GM12878 (cell line): ENCODE measurements at regions not wholly inside any gene's neighbourhood (a gene's known extent, or its start where the extent isn't known, plus 50 kb on each side); places are given as distances from the start of the nearest gene placed in this dataset.

ENCODE experiments used
- ATAC-seq: fragments of 200-7000 bp; cut with Tn5 transposase; 3 replicates; pipeline ENCODE4 v1.9.1; 2020; ENCODE audit warnings: mild to moderate bottlenecking, moderate library complexity
- BruUV-seq: library from RNA; stranded (reverse); fragments of 400-500 nt; replicated peaks from 2 replicates; lab custom pipeline; 2021; lab: Mats Ljungman, UMichigan
- CTCF ChIA-PET: fragments of 300-600 bp; sonication (Branson Sonifier 250); formaldehyde crosslinking; extraction: SDS; loops from one replicate; lab custom pipeline; 2021; ENCODE audit warnings: inconsistent platforms; lab: Yijun Ruan, JAX
- POLR2A ChIA-PET: fragments of 350-600 bp; formaldehyde crosslinking; extraction: SDS; loops from one replicate; lab custom pipeline; 2021; ENCODE audit warnings: inconsistent platforms; lab: Charles Lee
- RAD21 ChIA-PET: fragments of 300-600 bp; sonication (Branson Sonifier 250); formaldehyde crosslinking; loops from one replicate; lab custom pipeline; 2023; ENCODE audit warnings: antibody characterized with exemption; ENCODE audit not compliant: unreplicated experiment; lab: Charles Lee
- SMC1A ChIA-PET: fragments of 300-600 bp; sonication (Branson Sonifier 250); formaldehyde crosslinking; loops from one replicate; lab custom pipeline; 2023; ENCODE audit not compliant: unreplicated experiment, uncharacterized antibody; lab: Charles Lee
- DNase-seq: peaks from one replicate; pipeline ENCODE4 v3.0.0-alpha.2; 2011; ENCODE audit warnings: low read depth, low spot score
- FAIRE-seq: peaks from 3 replicates; lab custom pipeline; 2011; peaks lifted over from hg19 to GRCh38; lab: Jason Lieb, UNC
- H2AFZ ChIP-seq: 2 replicates; pipeline ENCODE4 v1.6.0; 2011; ENCODE audit warnings: low read depth, low read length, control low read depth; ENCODE audit not compliant: control insufficient read depth
- H3K27ac ChIP-seq: 2 replicates; pipeline ENCODE4 v1.5.1; 2011; ENCODE audit warnings: control low read depth; ENCODE audit not compliant: control insufficient read depth, insufficient read depth
- H3K27me3 ChIP-seq, 2 experiments: replicated peaks in 1 of 2; 2 replicates each; pipeline versions ENCODE4 v1.6.0 to v1.6.1; 2011; ENCODE audit warnings: low read length in 1 of 2; ENCODE audit not compliant: control insufficient read depth in 2 of 2, insufficient read depth in 2 of 2
- H3K36me3 ChIP-seq, 2 experiments: 2 replicates each; pipeline ENCODE4 v1.5.1; 2011; ENCODE audit warnings: low read length in 1 of 2; ENCODE audit not compliant: control insufficient read depth in 2 of 2, insufficient read depth in 2 of 2
- H3K4me1 ChIP-seq: 2 replicates; pipeline ENCODE4 v1.6.1; 2011; ENCODE audit warnings: mild to moderate bottlenecking, low read length, moderate library complexity, mixed read lengths; ENCODE audit not compliant: control insufficient read depth, insufficient read depth
- H3K4me2 ChIP-seq: 2 replicates; pipeline ENCODE4 v1.6.0; 2011; ENCODE audit warnings: control low read depth; ENCODE audit not compliant: control insufficient read depth, insufficient read depth
- H3K4me3 ChIP-seq: fragments of 200-600 bp; sonication (generic); 2 replicates; pipeline ENCODE4 v1.5.1; 2016
- H3K79me2 ChIP-seq: 2 replicates; pipeline ENCODE4 v1.6.0; 2011; ENCODE audit warnings: low read length; ENCODE audit not compliant: control insufficient read depth, insufficient read depth
- H3K9ac ChIP-seq: 2 replicates; pipeline ENCODE4 v1.8.0; 2011; ENCODE audit warnings: low read length, control low read depth, mixed read lengths; ENCODE audit not compliant: control insufficient read depth, insufficient read depth
- H3K9me3 ChIP-seq: replicated peaks from 3 replicates; pipeline ENCODE4 v1.5.1; 2011; ENCODE audit warnings: mild to moderate bottlenecking, low read length; ENCODE audit not compliant: control insufficient read depth, insufficient read depth
- H4K20me1 ChIP-seq: 2 replicates; pipeline ENCODE4 v1.6.0; 2011; ENCODE audit not compliant: control insufficient read depth, insufficient read depth
- BRCA1 ChIP-seq: IDR thresholded peaks from 2 replicates; pipeline ENCODE4 v1.6.1; 2011; ENCODE audit warnings: low read depth, low read length, improper control_type of control experiment
- NBN ChIP-seq: fragments of 450-650 bp; IDR thresholded peaks from 2 replicates; pipeline ENCODE4 v1.6.1; 2016
- PAX8 ChIP-seq: fragments of 450-650 bp; IDR thresholded peaks from 2 replicates; pipeline ENCODE4 v1.6.1; 2017; ENCODE audit warnings: mild to moderate bottlenecking, moderate library complexity
- PKNOX1 ChIP-seq: fragments of 450-650 bp; IDR thresholded peaks from 2 replicates; pipeline ENCODE4 v1.6.1; 2016; ENCODE audit warnings: mild to moderate bottlenecking
- RELB ChIP-seq: fragments of 450-650 bp; IDR thresholded peaks from 2 replicates; pipeline ENCODE4 v1.6.1; 2017; ENCODE audit warnings: low read depth, mild to moderate bottlenecking, moderate library complexity
- RFX5 ChIP-seq: IDR thresholded peaks from 2 replicates; pipeline ENCODE4 v1.6.1; 2011; ENCODE audit warnings: low read depth, low read length, improper control_type of control experiment
- SIX5 ChIP-seq: IDR thresholded peaks from 2 replicates; pipeline ENCODE4 v1.6.1; 2011; ENCODE audit warnings: mild to moderate bottlenecking, low read depth, low read length, moderate library complexity; ENCODE audit not compliant: severe bottlenecking
- SREBF2 ChIP-seq: IDR thresholded peaks from 2 replicates; pipeline ENCODE4 v1.6.1; 2012; ENCODE audit warnings: mild to moderate bottlenecking, low read length
- SRF ChIP-seq, 2 experiments: IDR thresholded peaks; 2 replicates each; pipeline ENCODE4 v1.6.1; 2011; ENCODE audit warnings: low read depth in 2 of 2, low read length in 2 of 2, mild to moderate bottlenecking in 1 of 2, moderate library complexity in 1 of 2
- SUZ12 ChIP-seq: fragments of 200-600 bp; sonication (generic); IDR thresholded peaks from one replicate; pipeline ENCODE4 v1.6.1; 2018; ENCODE audit warnings: antibody characterized with exemption, mild to moderate bottlenecking; ENCODE audit not compliant: unreplicated experiment
- WGBS: methylation state at CpG from one replicate; pipeline ENCODE4 v1.1.6; 2016; ENCODE audit warnings: low lambda C conversion rate; ENCODE audit not compliant: insufficient replicate concordance, insufficient coverage; ENCODE audit errors: missing lambda C conversion rate; 5-methylcytosine and 5-hydroxymethylcytosine counted together
- in situ Hi-C: fragments of 300-500 bp; cut with MboI; formaldehyde crosslinking; loops from 9 replicates; pipeline ENCODE4 v1.14.3; 2018; ENCODE audit warnings: mixed read lengths
- intact Hi-C: fragments of 100-400 bp; cut with micrococcal nuclease; formaldehyde crosslinking; loops from one replicate; pipeline ENCODE4 v1.14.2; 2022; ENCODE audit not compliant: unreplicated experiment
- TF ChIP-seq, protein P1 (sequence below): fragments of 450-650 bp; IDR thresholded peaks from 2 replicates; pipeline ENCODE4 v1.6.1; 2018; ENCODE audit warnings: mild to moderate bottlenecking, low read depth, moderate library complexity; ENCODE audit not compliant: partially characterized antibody

- BruUV-seq = no TSS peak
- H2AFZ ChIP-seq = no peak overlapping the region
- FAIRE-seq = no peak
Measured at GRCh38 chr6:8705435-8706020, 270.2 kb upstream of the SLC35B3 start.

More at GRCh38 chr6:8705435-8706020, 270.2 kb upstream of the SLC35B3 start:
- RAD21 ChIA-PET = interaction anchor here (1.3 kb wide), 1 partner anchor 1724 kb away, joined by 3 read pairs; no protein-coding TSS in a partner anchor
- H3K79me2 ChIP-seq = no peaks in the 10 kb centered on the region
- TF ChIP-seq NBN (no peak), BRCA1 (no peak), SIX5 (no peak), PKNOX1 (no peak), PAX8 (no peak), RFX5 (no peak), SREBF2 (no peak), SRF (IDR thresholded peaks at IDR 0.05; ENCODE audit: low read depth in 2 of 2, low read length in 2 of 2) (no peak), SUZ12 (no peak), RELB (no peak)
- TF ChIP-seq, protein P1, sequence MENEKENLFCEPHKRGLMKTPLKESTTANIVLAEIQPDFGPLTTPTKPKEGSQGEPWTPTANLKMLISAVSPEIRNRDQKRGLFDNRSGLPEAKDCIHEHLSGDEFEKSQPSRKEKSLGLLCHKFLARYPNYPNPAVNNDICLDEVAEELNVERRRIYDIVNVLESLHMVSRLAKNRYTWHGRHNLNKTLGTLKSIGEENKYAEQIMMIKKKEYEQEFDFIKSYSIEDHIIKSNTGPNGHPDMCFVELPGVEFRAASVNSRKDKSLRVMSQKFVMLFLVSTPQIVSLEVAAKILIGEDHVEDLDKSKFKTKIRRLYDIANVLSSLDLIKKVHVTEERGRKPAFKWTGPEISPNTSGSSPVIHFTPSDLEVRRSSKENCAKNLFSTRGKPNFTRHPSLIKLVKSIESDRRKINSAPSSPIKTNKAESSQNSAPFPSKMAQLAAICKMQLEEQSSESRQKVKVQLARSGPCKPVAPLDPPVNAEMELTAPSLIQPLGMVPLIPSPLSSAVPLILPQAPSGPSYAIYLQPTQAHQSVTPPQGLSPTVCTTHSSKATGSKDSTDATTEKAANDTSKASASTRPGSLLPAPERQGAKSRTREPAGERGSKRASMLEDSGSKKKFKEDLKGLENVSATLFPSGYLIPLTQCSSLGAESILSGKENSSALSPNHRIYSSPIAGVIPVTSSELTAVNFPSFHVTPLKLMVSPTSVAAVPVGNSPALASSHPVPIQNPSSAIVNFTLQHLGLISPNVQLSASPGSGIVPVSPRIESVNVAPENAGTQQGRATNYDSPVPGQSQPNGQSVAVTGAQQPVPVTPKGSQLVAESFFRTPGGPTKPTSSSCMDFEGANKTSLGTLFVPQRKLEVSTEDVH = no peak
- TF ChIP-seq, all 136 proteins: peak for 0
- in situ Hi-C loops = no loop called here
- DNase-seq (no peak), ATAC-seq (no peak)
- Histone ChIP-seq H3K4me2 (no peak overlapping the region), H3K36me3 (no peaks in the 10 kb centered on the region), H3K9me3 (no peaks in the 10 kb centered on the region), H3K27me3 (no peaks in the 10 kb centered on the region), H3K9ac (no peak overlapping the region), H3K27ac (no peak overlapping the region), H4K20me1 (no peaks in the 10 kb centered on the region), H3K4me1 (no peaks in the 10 kb centered on the region), H3K4me3 (no peak overlapping the region)
- WGBS = 0% methylated on average over 2 of the region's 2 CpGs
- intact Hi-C loops = no loop called here
- ChIA-PET SMC1A (no interaction called here), POLR2A (no interaction called here), CTCF (interaction anchor here (0.9 to 2.8 kb wide), 3 partner anchors 10 to 488 kb away, joined by 3 to 8 read pairs (median 3); no protein-coding TSS in a partner anchor)
